GM06990 (cell line): ENCODE measurements at regions not wholly inside any gene's neighbourhood (a gene's known extent, or its start where the extent isn't known, plus 50 kb on each side); places are given as distances from the start of the nearest gene placed in this dataset.
"Not testable (repeated sequence)": the region's sequence is repeated elsewhere in the genome, so short reads cannot be mapped to it uniquely, and the experiment has no call there.

Experiments used
- DNase-seq: peaks from one replicate; pipeline ENCODE4 v3.0.0-alpha.2; 2011; ENCODE audit not compliant: insufficient read length; ENCODE audit errors: extremely low read depth
- H3K27me3 ChIP-seq: replicated peaks from 2 replicates; pipeline ENCODE4 v1.6.0; 2011; ENCODE audit warnings: low read length; ENCODE audit not compliant: control insufficient read depth, insufficient read depth
- H3K36me3 ChIP-seq: 2 replicates; pipeline ENCODE4 v1.5.1; 2011; ENCODE audit warnings: low read length; ENCODE audit not compliant: control insufficient read depth, insufficient read depth
- H3K4me3 ChIP-seq: replicated peaks from 2 replicates; pipeline ENCODE4 v1.5.1; 2011; ENCODE audit warnings: low read depth, mild to moderate bottlenecking, control low read depth, low read length
- CTCF ChIP-seq: IDR thresholded peaks from 2 replicates; pipeline ENCODE4 v1.5.1; 2011; ENCODE audit warnings: low read length, control low read depth, mild to moderate bottlenecking, inconsistent platforms; ENCODE audit not compliant: insufficient read depth, poor library complexity, severe bottlenecking

DNA sequence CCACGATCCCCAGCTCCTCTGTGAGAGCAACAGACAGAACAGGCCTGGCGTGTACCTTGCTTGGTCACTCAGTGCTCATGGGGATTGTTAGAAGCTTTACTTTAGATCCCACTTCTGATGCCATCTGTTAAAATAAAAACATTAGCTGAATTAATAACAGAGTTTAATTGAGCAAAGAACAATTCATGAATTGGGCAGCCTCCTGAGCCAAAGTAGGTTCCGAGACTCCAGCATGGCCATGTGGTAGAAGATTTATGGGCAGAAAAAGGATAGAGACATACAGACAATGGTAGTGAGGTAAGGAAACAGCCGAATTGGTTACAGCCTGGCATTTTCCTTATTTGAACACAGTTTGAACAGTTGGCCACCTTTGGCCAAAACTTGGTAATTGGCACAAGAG lies 223.9 kb upstream of the TRPC4 start:
- TF ChIP-seq CTCF: no peak
- H3K36me3 ChIP-seq: no peaks in the 10 kb centered on the region
- H3K27me3 ChIP-seq: no peaks in the 10 kb centered on the region
- no peak overlapping the region for H3K4me3 ChIP-seq
- DNase-seq: no peak

GRCh38 chr13:38090913-38091312 lies 221.3 kb upstream of the TRPC4 start:
- no peak for TF ChIP-seq CTCF
- Histone ChIP-seq H3K27me3 (no peaks in the 10 kb centered on the region), H3K4me3 (no peak overlapping the region), H3K36me3 (no peaks in the 10 kb centered on the region)
- no peak for DNase-seq

DNA sequence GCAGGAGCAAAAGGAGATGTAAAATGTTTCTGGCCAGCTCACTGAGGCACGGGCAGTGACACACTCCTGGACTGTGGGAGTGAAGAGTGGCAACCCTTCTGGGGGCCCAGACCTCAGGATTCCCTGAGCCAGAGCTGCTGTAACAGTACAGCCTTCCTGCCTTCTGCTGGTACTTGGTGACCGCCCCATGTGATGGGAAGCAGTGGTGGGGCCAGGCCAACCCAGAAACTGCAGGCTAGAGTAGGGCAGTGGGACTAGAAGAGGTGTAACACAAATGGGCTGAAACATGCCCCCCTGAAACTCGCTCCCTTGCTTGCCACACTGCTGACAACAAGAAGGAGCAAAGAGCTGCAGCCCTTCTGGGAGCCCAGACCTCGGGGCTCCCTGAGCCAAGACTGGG lies 217.1 kb upstream of the TRPC4 start:
- no peak overlapping the region for H3K4me3 ChIP-seq
- no peaks in the 10 kb centered on the region for H3K27me3 ChIP-seq
- DNase-seq: no peak
- no peak for TF ChIP-seq CTCF
- H3K36me3 ChIP-seq: no peaks in the 10 kb centered on the region

DNA sequence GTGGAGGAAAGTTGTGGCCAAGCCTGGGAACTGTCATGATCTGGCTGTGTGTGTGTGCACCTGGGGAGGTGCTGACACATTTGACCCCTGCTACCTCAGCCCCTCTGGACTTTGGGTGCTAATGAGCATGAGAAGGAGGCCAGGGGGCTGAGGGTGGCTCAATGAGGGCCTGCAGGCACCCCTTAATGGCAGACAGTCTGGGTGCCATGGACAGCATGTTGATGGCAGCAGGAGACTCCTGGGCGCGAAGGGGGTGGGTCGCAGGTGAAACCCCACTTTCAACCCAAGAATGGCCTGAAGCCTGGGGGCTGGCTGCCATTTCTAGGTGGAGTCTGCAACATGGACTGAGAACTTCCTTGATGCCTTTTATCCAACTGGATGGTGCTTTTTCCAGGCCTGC lies 216.4 kb upstream of the TRPC4 start:
- no peak for TF ChIP-seq CTCF
- H3K36me3 ChIP-seq: no peaks in the 10 kb centered on the region

DNA sequence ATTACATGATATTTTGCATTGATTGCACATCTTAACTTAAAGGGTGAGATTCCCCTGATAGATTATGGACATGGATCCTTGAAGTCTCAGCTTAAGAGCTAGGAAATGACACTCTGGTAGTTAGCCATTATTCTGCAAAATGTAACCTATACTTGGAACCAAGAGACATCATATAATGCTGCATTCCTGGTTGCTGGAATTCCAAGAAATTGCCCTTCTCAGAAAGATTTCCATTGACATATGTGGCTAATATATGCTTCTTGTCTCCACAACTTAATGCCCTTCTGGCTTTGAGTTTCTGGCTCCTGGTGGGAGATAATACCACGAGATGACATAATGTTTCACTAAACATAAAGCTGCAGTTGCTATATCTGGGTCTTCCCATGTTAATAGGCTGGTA lies 204.4 kb upstream of the TRPC4 start:
- no peaks in the 10 kb centered on the region for H3K27me3 ChIP-seq
- no peak overlapping the region for H3K4me3 ChIP-seq
- no peak for TF ChIP-seq CTCF
- H3K36me3 ChIP-seq: no peaks in the 10 kb centered on the region
- DNase-seq: no peak

More for the DNA sequence above, 216.4 kb upstream of the TRPC4 start:
- Histone ChIP-seq H3K27me3 (no peaks in the 10 kb centered on the region), H3K4me3 (no peak overlapping the region)
- no peak for DNase-seq

DNA sequence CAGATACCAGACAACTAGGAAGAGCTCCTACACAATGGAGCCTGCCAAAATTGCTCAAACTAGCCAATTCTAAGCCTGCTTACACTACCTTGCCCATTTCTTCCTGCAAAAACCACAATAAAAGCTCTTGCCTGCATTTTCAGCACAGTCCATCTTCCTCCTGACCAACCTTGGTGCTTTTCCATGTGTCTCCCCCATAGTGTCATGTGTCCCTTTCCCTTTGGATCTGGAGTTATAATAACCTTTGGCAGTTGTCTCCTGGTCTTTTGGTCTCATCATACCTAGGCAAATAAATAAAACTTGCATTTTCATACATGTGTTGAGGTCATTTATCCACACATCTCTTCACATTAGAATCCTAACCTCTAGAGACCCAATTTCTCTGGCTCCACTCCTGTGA lies 203.1 kb upstream of the TRPC4 start:
- no peaks in the 10 kb centered on the region for H3K27me3 ChIP-seq
- DNase-seq: no peak
- TF ChIP-seq CTCF: no peak
- no peak overlapping the region for H3K4me3 ChIP-seq
- H3K36me3 ChIP-seq: no peaks in the 10 kb centered on the region

DNA sequence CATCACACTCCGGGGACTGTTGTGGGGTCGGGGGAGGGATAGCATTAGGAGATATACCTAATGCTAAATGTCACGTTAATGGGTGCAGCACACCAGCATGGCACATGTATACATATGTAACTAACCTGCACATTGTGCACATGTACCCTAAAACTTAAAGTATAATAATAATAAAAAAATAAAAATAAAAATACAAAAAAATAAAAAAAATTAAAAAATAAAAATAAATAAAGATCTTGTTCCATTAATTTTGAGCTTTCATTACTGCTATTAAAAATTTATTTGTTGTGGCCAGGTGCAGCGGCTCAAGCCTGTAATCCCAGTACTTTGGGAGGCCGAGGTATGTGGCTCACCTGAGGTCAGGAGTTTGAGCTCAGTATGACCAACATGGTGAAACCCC lies 201.8 kb upstream of the TRPC4 start:
- not testable (repeated sequence) for H3K27me3 ChIP-seq, H3K4me3 ChIP-seq, H3K36me3 ChIP-seq, DNase-seq
